GM18868 (cell line): ENCODE measurements at regions not wholly inside any gene's neighbourhood (a gene's known extent, or its start where the extent isn't known, plus 50 kb on each side); places are given as distances from the start of the nearest gene placed in this dataset.
"Not testable (repeated sequence)": the region's sequence is repeated elsewhere in the genome, so short reads cannot be mapped to it uniquely, and the experiment has no call there.

Source experiments
- ATAC-seq: cut with Tn5 transposase; IDR thresholded peaks from one replicate; pipeline ENCODE4 v1.9.1; 2021; ENCODE audit warnings: mild to moderate bottlenecking, moderate library complexity; ENCODE audit not compliant: unreplicated experiment

- no peak for ATAC-seq
Observed at GRCh38 chr2:144984038-144984437, 464.1 kb upstream of the ZEB2 start.

GRCh38 chr2:144983107-144983506, 463.2 kb upstream of the ZEB2 start:
- no peak for ATAC-seq

- ATAC-seq: no peak
Observed at GRCh38 chr2:144982481-144982880, 462.6 kb upstream of the ZEB2 start.

GRCh38 chr2:144975881-144976280, 456.0 kb upstream of the ZEB2 start:
- no peak for ATAC-seq

- no peak for ATAC-seq
Observed at GRCh38 chr2:144972676-144973075, 452.8 kb upstream of the ZEB2 start.

- ATAC-seq: no peak
Observed at GRCh38 chr2:144971786-144972335, 451.9 kb upstream of the ZEB2 start.

- not testable (repeated sequence) for ATAC-seq
Observed at GRCh38 chr2:144970410-144970809, 450.5 kb upstream of the ZEB2 start.

- not testable (repeated sequence) for ATAC-seq
Observed at GRCh38 chr2:144969564-144969963, 449.6 kb upstream of the ZEB2 start.

- no peak for ATAC-seq
Observed at GRCh38 chr2:144967961-144968360, 448.0 kb upstream of the ZEB2 start.

GRCh38 chr2:144965172-144965571, 445.3 kb upstream of the ZEB2 start:
- no peak for ATAC-seq

- no peak for ATAC-seq
Observed at GRCh38 chr2:144963031-144963430, 443.1 kb upstream of the ZEB2 start.

- ATAC-seq: no peak
Observed at GRCh38 chr2:144959416-144959815, 439.5 kb upstream of the ZEB2 start.

- ATAC-seq: no peak
Observed at GRCh38 chr2:144950899-144951560, 431.1 kb upstream of the ZEB2 start.

GRCh38 chr2:144948205-144948855, 428.4 kb upstream of the ZEB2 start:
- ATAC-seq: no peak

GRCh38 chr2:144947709-144948037, 427.8 kb upstream of the ZEB2 start:
- no peak for ATAC-seq

GRCh38 chr2:144946263-144946662, 426.3 kb upstream of the ZEB2 start:
- no peak for ATAC-seq

- no peak for ATAC-seq
Observed at GRCh38 chr2:144944546-144945220, 424.8 kb upstream of the ZEB2 start.

- no peak for ATAC-seq
Observed at GRCh38 chr2:144943986-144944385, 424.1 kb upstream of the ZEB2 start.

- ATAC-seq: no peak
Observed at GRCh38 chr2:144943293-144943941, 423.5 kb upstream of the ZEB2 start.

GRCh38 chr2:144942516-144943256, 422.8 kb upstream of the ZEB2 start:
- no peak for ATAC-seq
